Neural cell (in vitro differentiated cells): ENCODE measurements at regions not wholly inside any gene's neighbourhood (a gene's known extent, or its start where the extent isn't known, plus 50 kb on each side); places are given as distances from the start of the nearest gene placed in this dataset.

Experiments
- H2AFZ ChIP-seq: fragments of 200-600, 300-800 bp; sonication (generic), shearing (Covaris generic); 2 replicates; pipeline ENCODE4 v1.6.0; 2014; ENCODE audit warnings: low read depth, mild to moderate bottlenecking, antibody characterized with exemption, low read length, moderate library complexity
- H3F3A ChIP-seq: fragments of 200-600 bp; shearing (Covaris generic); 2 replicates; pipeline ENCODE4 v1.6.1; 2016; ENCODE audit warnings: mild to moderate bottlenecking, moderate library complexity, mixed read lengths, antibody characterized with exemption, low read length; ENCODE audit not compliant: insufficient read depth, poor library complexity, severe bottlenecking
- H3K27ac ChIP-seq: fragments of 200-600, 300-800 bp; sonication (generic), shearing (Covaris generic); 2 replicates; pipeline ENCODE4 v1.5.1; 2014; ENCODE audit warnings: mild to moderate bottlenecking, low read length, moderate library complexity
- H3K27me3 ChIP-seq: fragments of 300-800, 200-600 bp; sonication (generic), shearing (Covaris generic); 2 replicates; pipeline ENCODE4 v1.6.0; 2014; ENCODE audit warnings: mild to moderate bottlenecking, low read depth, low read length, moderate library complexity; ENCODE audit not compliant: insufficient read depth
- H3K36me3 ChIP-seq: fragments of 300-800, 200-600 bp; sonication (generic), shearing (Covaris generic); 2 replicates; pipeline ENCODE4 v1.5.1; 2014; ENCODE audit warnings: mild to moderate bottlenecking, antibody characterized with exemption, low read length, moderate library complexity; ENCODE audit not compliant: insufficient read depth
- H3K4me2 ChIP-seq: fragments of 300-800, 200-600 bp; sonication (generic), shearing (Covaris generic); 2 replicates; pipeline ENCODE4 v1.6.0; 2014; ENCODE audit warnings: mild to moderate bottlenecking, low read length
- H3K4me3 ChIP-seq: fragments of 300-800, 200-600 bp; sonication (generic), shearing (Covaris generic); 2 replicates; pipeline ENCODE4 v1.5.1; 2014; ENCODE audit warnings: mild to moderate bottlenecking, low read length, moderate library complexity
- H3K79me2 ChIP-seq: fragments of 200-600 bp; shearing (Covaris generic); replicated peaks from 2 replicates; pipeline ENCODE4 v1.6.0; 2014; ENCODE audit warnings: mild to moderate bottlenecking, low read length, moderate library complexity; ENCODE audit not compliant: insufficient read depth
- H3K9ac ChIP-seq: fragments of 300-800, 200-600 bp; sonication (generic), shearing (Covaris generic); 2 replicates; pipeline ENCODE4 v1.6.1; 2016; ENCODE audit warnings: mild to moderate bottlenecking, low read length, mixed read lengths
- H3K9me2 ChIP-seq: fragments of 200-600 bp; shearing (Covaris generic); 2 replicates; pipeline ENCODE4 v1.6.1; 2016; ENCODE audit warnings: mild to moderate bottlenecking, low read length, mixed read lengths; ENCODE audit not compliant: insufficient read depth
- H3K9me3 ChIP-seq: fragments of 200-600, 300-800 bp; sonication (generic), shearing (Covaris generic); 2 replicates; pipeline ENCODE4 v1.6.1; 2016; ENCODE audit warnings: mild to moderate bottlenecking, mixed run types, low read length, moderate library complexity, mixed read lengths
- H4K20me1 ChIP-seq: fragments of 200-600 bp; shearing (Covaris generic); 2 replicates; pipeline ENCODE4 v1.6.1; 2016; ENCODE audit warnings: mild to moderate bottlenecking, mixed run types; ENCODE audit not compliant: insufficient read depth
- CTCF ChIP-seq: fragments of 450-650 bp; IDR thresholded peaks from 2 replicates; pipeline ENCODE4 v1.5.1; 2014; ENCODE audit warnings: antibody characterized with exemption, mild to moderate bottlenecking, moderate library complexity; ENCODE audit not compliant: poor library complexity, severe bottlenecking
- EP300 ChIP-seq: fragments of 450-650 bp; conservative IDR thresholded peaks from 2 replicates; pipeline ENCODE4 v1.6.1; 2014; ENCODE audit warnings: antibody characterized with exemption, mild to moderate bottlenecking, moderate library complexity; ENCODE audit not compliant: poor library complexity, severe bottlenecking
- EZH2 ChIP-seq: fragments of 200-600, 300-800 bp; shearing (Covaris generic), sonication (generic); IDR thresholded peaks from 2 replicates; pipeline ENCODE4 v1.6.1; 2014; ENCODE audit warnings: antibody characterized with exemption, low read length, borderline replicate concordance, mild to moderate bottlenecking; ENCODE audit not compliant: insufficient read depth, poor library complexity, severe bottlenecking
- RAD21 ChIP-seq: fragments of 450-650 bp; conservative IDR thresholded peaks from 2 replicates; pipeline ENCODE4 v1.6.1; 2014; ENCODE audit warnings: antibody characterized with exemption, mild to moderate bottlenecking, moderate library complexity
- TAF1 ChIP-seq: IDR thresholded peaks from 2 replicates; pipeline ENCODE4 v1.6.1; 2012; ENCODE audit warnings: low read depth

- Histone ChIP-seq H3K9me2 (no peaks in the 10 kb centered on the region), H3K9ac (no peak overlapping the region), H3F3A (no peaks in the 10 kb centered on the region), H2AFZ (no peak overlapping the region), H3K27ac (no peak overlapping the region), H3K27me3 (no peaks in the 10 kb centered on the region), H3K36me3 (no peaks in the 10 kb centered on the region), H3K4me3 (no peak overlapping the region), H3K79me2 (no peaks in the 10 kb centered on the region), H4K20me1 (no peaks in the 10 kb centered on the region), H3K9me3 (no peaks in the 10 kb centered on the region), H3K4me2 (no peak overlapping the region)
- no peak for TF ChIP-seq CTCF
- TF ChIP-seq EZH2: no peak
- no peak for TF ChIP-seq TAF1
These were observed 1357.8 kb upstream of the ADGRB3 start for GRCh38 chr6:67277312-67277711.

GRCh38 chr6:67265996-67266921 is 1368.8 kb upstream of the ADGRB3 start:
- H2AFZ ChIP-seq: no peak overlapping the region
- H3K9me2 ChIP-seq: no peaks in the 10 kb centered on the region
- no peak overlapping the region for H3K4me3 ChIP-seq
- no peaks in the 10 kb centered on the region for H3F3A ChIP-seq
- H3K36me3 ChIP-seq: no peaks in the 10 kb centered on the region
- no peaks in the 10 kb centered on the region for H3K27me3 ChIP-seq
- H3K27ac ChIP-seq: no peak overlapping the region
- no peak overlapping the region for H3K4me2 ChIP-seq
- H3K9ac ChIP-seq: no peak overlapping the region
- no peaks in the 10 kb centered on the region for H3K9me3 ChIP-seq
- TF ChIP-seq RAD21 (no peak), CTCF (no peak)
- H3K79me2 ChIP-seq: no peaks in the 10 kb centered on the region
- H4K20me1 ChIP-seq: no peaks in the 10 kb centered on the region

- no peak for TF ChIP-seq EP300
- no peak for TF ChIP-seq EZH2
- no peak for TF ChIP-seq TAF1
- H4K20me1 ChIP-seq: no peaks in the 10 kb centered on the region
- no peaks in the 10 kb centered on the region for H3K79me2 ChIP-seq
- no peaks in the 10 kb centered on the region for H3K9me3 ChIP-seq
- H2AFZ ChIP-seq: no peak overlapping the region
- H3K36me3 ChIP-seq: no peaks in the 10 kb centered on the region
- H3K9ac ChIP-seq: no peak overlapping the region
- H3K4me2 ChIP-seq: no peak overlapping the region
- H3F3A ChIP-seq: no peaks in the 10 kb centered on the region
- no peaks in the 10 kb centered on the region for H3K9me2 ChIP-seq
- no peaks in the 10 kb centered on the region for H3K27me3 ChIP-seq
- H3K27ac ChIP-seq: no peak overlapping the region
- no peak overlapping the region for H3K4me3 ChIP-seq
These were observed 1382.4 kb upstream of the ADGRB3 start for GRCh38 chr6:67252663-67253062.
